H9 (cell line): ENCODE measurements at regions not wholly inside any gene's neighbourhood (a gene's known extent, or its start where the extent isn't known, plus 50 kb on each side); places are given as distances from the start of the nearest gene placed in this dataset.

Experiments
- DNase-seq: peaks from one replicate; pipeline ENCODE4 v3.0.0-alpha.2; 2017
- H2AFZ ChIP-seq: one replicate; pipeline ENCODE4 v1.6.1; 2013; ENCODE audit warnings: mild to moderate bottlenecking, low read length, control low read depth, moderate library complexity
- H2AK5ac ChIP-seq: 2 replicates; pipeline ENCODE4 v1.6.1; 2013; ENCODE audit warnings: low read length, control low read depth, mixed read lengths; ENCODE audit not compliant: insufficient read length
- H2BK120ac ChIP-seq: one replicate; pipeline ENCODE4 v1.6.1; 2013; ENCODE audit warnings: low read depth, mild to moderate bottlenecking, low read length, control low read depth, inconsistent platforms; ENCODE audit not compliant: poor library complexity, severe bottlenecking
- H2BK12ac ChIP-seq: 2 replicates; pipeline ENCODE4 v1.6.1; 2013; ENCODE audit warnings: low read length, control low read depth, mixed read lengths, low read depth; ENCODE audit not compliant: insufficient read length
- H2BK15ac ChIP-seq: 2 replicates; pipeline ENCODE4 v1.6.1; 2013; ENCODE audit warnings: low read depth, low read length, control low read depth
- H2BK20ac ChIP-seq: one replicate; pipeline ENCODE4 v1.6.1; 2013; ENCODE audit warnings: low read depth, mild to moderate bottlenecking, low read length, control low read depth, inconsistent platforms; ENCODE audit not compliant: poor library complexity, severe bottlenecking
- H2BK5ac ChIP-seq: 2 replicates; pipeline ENCODE4 v1.6.1; 2013; ENCODE audit warnings: low read length, control low read depth, mixed read lengths; ENCODE audit not compliant: insufficient read length
- H3K14ac ChIP-seq: 2 replicates; pipeline ENCODE4 v1.6.1; 2013; ENCODE audit warnings: low read length, control low read depth; ENCODE audit not compliant: insufficient read depth
- H3K18ac ChIP-seq: 2 replicates; pipeline ENCODE4 v1.6.1; 2013; ENCODE audit warnings: low read depth, mild to moderate bottlenecking, mixed read lengths, low read length, control low read depth; ENCODE audit not compliant: insufficient read length
- H3K23ac ChIP-seq: 2 replicates; pipeline ENCODE4 v1.6.1; 2013; ENCODE audit warnings: low read length, control low read depth, mixed read lengths, low read depth; ENCODE audit not compliant: insufficient read length
- H3K23me2 ChIP-seq: 2 replicates; pipeline ENCODE4 v1.6.1; 2013; ENCODE audit warnings: low read depth, mild to moderate bottlenecking, mixed read lengths, low read length, control low read depth; ENCODE audit not compliant: insufficient read length, poor library complexity, severe bottlenecking
- H3K27ac ChIP-seq: 2 replicates; pipeline ENCODE4 v1.5.1; 2013; ENCODE audit warnings: low read length, control low read depth, mixed read lengths, low read depth; ENCODE audit not compliant: insufficient read length
- H3K27me3 ChIP-seq: 2 replicates; pipeline ENCODE4 v1.6.1; 2013; ENCODE audit warnings: low read length, control low read depth, inconsistent platforms; ENCODE audit not compliant: insufficient read depth
- H3K4ac ChIP-seq: 2 replicates; pipeline ENCODE4 v1.6.1; 2013; ENCODE audit warnings: low read depth, mild to moderate bottlenecking, control low read depth, inconsistent platforms, low read length, moderate library complexity
- H3K4me1 ChIP-seq: 2 replicates; pipeline ENCODE4 v1.6.1; 2013; ENCODE audit warnings: low read length, control low read depth, inconsistent platforms; ENCODE audit not compliant: insufficient read depth
- H3K4me2 ChIP-seq: 2 replicates; pipeline ENCODE4 v1.6.1; 2013; ENCODE audit warnings: low read length, control low read depth, mixed read lengths; ENCODE audit not compliant: insufficient read length, insufficient read depth
- H3K56ac ChIP-seq: 2 replicates; pipeline ENCODE4 v1.6.1; 2013; ENCODE audit warnings: low read depth, mild to moderate bottlenecking, mixed read lengths, low read length, control low read depth; ENCODE audit not compliant: insufficient read length
- H3K79me1 ChIP-seq: 2 replicates; pipeline ENCODE4 v1.6.1; 2013; ENCODE audit warnings: low read depth, mild to moderate bottlenecking, moderate library complexity, low read length, control low read depth, inconsistent platforms; ENCODE audit not compliant: insufficient read depth, poor library complexity, severe bottlenecking
- H3K79me2 ChIP-seq: 2 replicates; pipeline ENCODE4 v1.6.1; 2013; ENCODE audit warnings: low read length, control low read depth, inconsistent platforms; ENCODE audit not compliant: insufficient read depth
- H3K9ac ChIP-seq: 2 replicates; pipeline ENCODE4 v1.6.1; 2013; ENCODE audit warnings: low read length, control low read depth, mixed read lengths; ENCODE audit not compliant: insufficient read length; ENCODE audit errors: extremely low read depth
- H3K9me3 ChIP-seq: one replicate; pipeline ENCODE4 v1.6.1; 2013; ENCODE audit warnings: low read depth, low read length, inconsistent platforms; ENCODE audit not compliant: control insufficient read depth
- H3T11ph ChIP-seq: one replicate; pipeline ENCODE4 v1.6.1; 2013; ENCODE audit warnings: mild to moderate bottlenecking, low read length, control low read depth, inconsistent platforms
- H4K20me1 ChIP-seq: one replicate; pipeline ENCODE4 v1.6.1; 2013; ENCODE audit not compliant: control insufficient read depth, insufficient read length, insufficient read depth
- H4K5ac ChIP-seq: 2 replicates; pipeline ENCODE4 v1.6.1; 2013; ENCODE audit warnings: low read depth, mild to moderate bottlenecking, mixed read lengths, low read length, control low read depth; ENCODE audit not compliant: insufficient read length
- H4K8ac ChIP-seq: replicated peaks from 2 replicates; pipeline ENCODE4 v1.6.1; 2013; ENCODE audit warnings: low read length, control low read depth, mixed read lengths, low read depth; ENCODE audit not compliant: insufficient read length
- H4K91ac ChIP-seq: 2 replicates; pipeline ENCODE4 v1.6.1; 2013; ENCODE audit warnings: low read depth, mild to moderate bottlenecking, moderate library complexity, mixed read lengths, low read length, control low read depth; ENCODE audit not compliant: insufficient read length
- H3K27ac Mint-ChIP-seq, 3 experiments: 2 replicates in 2 of 3; 3 replicates in 1 of 3; pipeline ENCODE4 v1.8.0; 2020 to 2021; ENCODE audit warnings: mixed read lengths in 3 of 3, mild to moderate bottlenecking in 1 of 3, moderate library complexity in 1 of 3
- H3K27me3 Mint-ChIP-seq: 2 replicates; pipeline ENCODE4 v1.8.0; 2021; ENCODE audit warnings: low read depth, mild to moderate bottlenecking, moderate library complexity, mixed read lengths
- H3K36me3 Mint-ChIP-seq, 3 experiments: 2 replicates in 2 of 3; 3 replicates in 1 of 3; pipeline ENCODE4 v1.8.0; 2020 to 2021; ENCODE audit warnings: low read depth in 3 of 3, mixed read lengths in 3 of 3; ENCODE audit not compliant: insufficient read depth in 1 of 3
- H3K4me1 Mint-ChIP-seq, 2 experiments: 2 replicates each; pipeline ENCODE4 v1.8.0; 2020; ENCODE audit warnings: mixed read lengths in 2 of 2
- H3K4me3 Mint-ChIP-seq, 2 experiments: 2 replicates in 1 of 2; 3 replicates in 1 of 2; pipeline ENCODE4 v1.8.0; 2020 to 2021; ENCODE audit warnings: mild to moderate bottlenecking in 2 of 2, mixed read lengths in 2 of 2, moderate library complexity in 1 of 2
- H3K9me3 Mint-ChIP-seq, 2 experiments: 2 replicates in 1 of 2; 3 replicates in 1 of 2; pipeline ENCODE4 v1.8.0; 2020; ENCODE audit warnings: mild to moderate bottlenecking in 2 of 2, mixed read lengths in 2 of 2, moderate library complexity in 1 of 2
- CTCF ChIP-seq: fragments of 200-600 bp; sonication (generic); conservative IDR thresholded peaks from 3 replicates; pipeline ENCODE4 v1.8.0; 2021; ENCODE audit warnings: antibody characterized with exemption, mild to moderate bottlenecking
- WGBS: extraction: QIAGEN DNeasy Blood & Tissue Kit; methylation state at CpG from one replicate; pipeline ENCODE4 v1.1.7; 2013; ENCODE audit warnings: missing lambda C conversion rate, low lambda C conversion rate, mixed read lengths; ENCODE audit not compliant: insufficient read length; ENCODE audit errors: extremely low coverage; 5-methylcytosine and 5-hydroxymethylcytosine counted together

GRCh38 chr6:19180348-19181072, 656.7 kb upstream of the ID4 start:
- H3K4me2 ChIP-seq = no peak overlapping the region
- WGBS = no CpG with 5 or more reads among the region's 13 CpGs
- H3K23me2 ChIP-seq = no peaks in the 10 kb centered on the region
- no peak overlapping the region for H3K4ac ChIP-seq
- no peak overlapping the region for H3K18ac ChIP-seq
- H3K4me3 Mint-ChIP-seq = no peak overlapping the region
- H4K20me1 ChIP-seq = no peaks in the 10 kb centered on the region
- no peak overlapping the region for H4K91ac ChIP-seq
- no peak overlapping the region for H2AK5ac ChIP-seq
- no peaks in the 10 kb centered on the region for H3K27me3 ChIP-seq
- no peak overlapping the region for H4K5ac ChIP-seq
- H3K36me3 Mint-ChIP-seq = peaks cover 0 to 15% (median 7%) of the 10 kb centered on the region in 3 experiments; a peak in 4 of 7 replicates
- H3K9me3 ChIP-seq = no peaks in the 10 kb centered on the region
- H3K14ac ChIP-seq = no peak overlapping the region
- H3K79me1 ChIP-seq = no peaks in the 10 kb centered on the region
- no peak overlapping the region for H3K27ac ChIP-seq
- H3K79me2 ChIP-seq = no peaks in the 10 kb centered on the region
- H3K9ac ChIP-seq = no peak overlapping the region
- no peak overlapping the region for H3T11ph ChIP-seq
- H2BK12ac ChIP-seq = no peak overlapping the region
- no peak overlapping the region for H3K56ac ChIP-seq
- H4K8ac ChIP-seq = no peak overlapping the region
- no peak overlapping the region for H2BK15ac ChIP-seq
- no peak for TF ChIP-seq CTCF
- no peaks in the 10 kb centered on the region for H3K27me3 Mint-ChIP-seq
- no peak overlapping the region for H2BK120ac ChIP-seq
- H3K4me1 Mint-ChIP-seq = peaks cover 2% of the 10 kb centered on the region in 2 experiments; a peak in 2 of 4 replicates
- no peak overlapping the region for H2BK5ac ChIP-seq
- H3K9me3 Mint-ChIP-seq = peaks cover 8 to 10% of the 10 kb centered on the region in 2 experiments
- DNase-seq = no peak
- H2BK20ac ChIP-seq = no peak overlapping the region
- H3K4me1 ChIP-seq = no peaks in the 10 kb centered on the region
- H3K23ac ChIP-seq = no peak overlapping the region
- H3K27ac Mint-ChIP-seq = no peak overlapping the region
- no peak overlapping the region for H2AFZ ChIP-seq
